GM19324 (cell line): ENCODE measurements at regions not wholly inside any gene's neighbourhood (a gene's known extent, or its start where the extent isn't known, plus 50 kb on each side); places are given as distances from the start of the nearest gene placed in this dataset.
A peak's percentile ranks its signal among the peaks of the same experiment; 100 is the strongest.
"Not testable (repeated sequence)": the region's sequence is repeated elsewhere in the genome, so short reads cannot be mapped to it uniquely, and the experiment has no call there.

Experiments
- ATAC-seq: cut with Tn5 transposase; IDR thresholded peaks from one replicate; pipeline ENCODE4 v1.9.1; 2021; ENCODE audit warnings: mild to moderate bottlenecking, moderate library complexity; ENCODE audit not compliant: unreplicated experiment, low FRiP score

GRCh38 chr4:9604031-9604892 is 160.0 kb downstream of the DEFB131A start:
- not testable (repeated sequence) for ATAC-seq

- not testable (repeated sequence) for ATAC-seq
Measured at GRCh38 chr4:9604893-9605190, 160.6 kb downstream of the DEFB131A start.

GRCh38 chr4:9608300-9608699 is 164.1 kb downstream of the DEFB131A start:
- no peak for ATAC-seq

- ATAC-seq, result not testable (repeated sequence)
Measured at GRCh38 chr4:9610321-9610720, 166.1 kb downstream of the DEFB131A start.

- no peak for ATAC-seq
Measured at GRCh38 chr4:9611101-9611500, 166.9 kb downstream of the DEFB131A start.

- ATAC-seq, result not testable (repeated sequence)
Measured at GRCh38 chr4:9636411-9636810, 145.0 kb upstream of the DRD5 start.

GRCh38 chr4:9659678-9660077 is 121.8 kb upstream of the DRD5 start:
- ATAC-seq, result not testable (repeated sequence)

- not testable (repeated sequence) for ATAC-seq
Measured at GRCh38 chr4:9660955-9661354, 120.5 kb upstream of the DRD5 start.

GRCh38 chr4:9670725-9671124 is 110.7 kb upstream of the DRD5 start:
- ATAC-seq, result not testable (repeated sequence)

GRCh38 chr4:9677357-9677756 is 104.1 kb upstream of the DRD5 start:
- ATAC-seq, result not testable (repeated sequence)

GRCh38 chr4:9679704-9680478 is 101.5 kb upstream of the DRD5 start:
- ATAC-seq, result no peak

- not testable (repeated sequence) for ATAC-seq
Measured at GRCh38 chr4:9683174-9683573, 98.3 kb upstream of the DRD5 start.

- not testable (repeated sequence) for ATAC-seq
Measured at GRCh38 chr4:9685016-9685415, 96.4 kb upstream of the DRD5 start.

- no peak for ATAC-seq
Measured at GRCh38 chr4:9685692-9686091, 95.7 kb upstream of the DRD5 start.

- ATAC-seq, result not testable (repeated sequence)
Measured at GRCh38 chr4:9690636-9691237, 90.7 kb upstream of the DRD5 start.

- ATAC-seq, result peak; percentile 100
Measured at GRCh38 chr4:9691238-9692065, 90.0 kb upstream of the DRD5 start.

- not testable (repeated sequence) for ATAC-seq
Measured at GRCh38 chr4:9692791-9693491, 88.5 kb upstream of the DRD5 start.

- ATAC-seq, result not testable (repeated sequence)
Measured at GRCh38 chr4:9694403-9694802, 87.0 kb upstream of the DRD5 start.

GRCh38 chr4:9695994-9696393 is 85.4 kb upstream of the DRD5 start:
- not testable (repeated sequence) for ATAC-seq

- ATAC-seq, result not testable (repeated sequence)
Measured at GRCh38 chr4:9696561-9696960, 84.9 kb upstream of the DRD5 start.
